ENCODE measurements at regions not wholly inside any gene's neighbourhood (a gene's known extent, or its start where the extent isn't known, plus 50 kb on each side); places are given as distances from the start of the nearest gene placed in this dataset.

- no peak for DNase-seq (ENCODE audit: low read depth)
- TF ChIP-seq, protein P1, sequence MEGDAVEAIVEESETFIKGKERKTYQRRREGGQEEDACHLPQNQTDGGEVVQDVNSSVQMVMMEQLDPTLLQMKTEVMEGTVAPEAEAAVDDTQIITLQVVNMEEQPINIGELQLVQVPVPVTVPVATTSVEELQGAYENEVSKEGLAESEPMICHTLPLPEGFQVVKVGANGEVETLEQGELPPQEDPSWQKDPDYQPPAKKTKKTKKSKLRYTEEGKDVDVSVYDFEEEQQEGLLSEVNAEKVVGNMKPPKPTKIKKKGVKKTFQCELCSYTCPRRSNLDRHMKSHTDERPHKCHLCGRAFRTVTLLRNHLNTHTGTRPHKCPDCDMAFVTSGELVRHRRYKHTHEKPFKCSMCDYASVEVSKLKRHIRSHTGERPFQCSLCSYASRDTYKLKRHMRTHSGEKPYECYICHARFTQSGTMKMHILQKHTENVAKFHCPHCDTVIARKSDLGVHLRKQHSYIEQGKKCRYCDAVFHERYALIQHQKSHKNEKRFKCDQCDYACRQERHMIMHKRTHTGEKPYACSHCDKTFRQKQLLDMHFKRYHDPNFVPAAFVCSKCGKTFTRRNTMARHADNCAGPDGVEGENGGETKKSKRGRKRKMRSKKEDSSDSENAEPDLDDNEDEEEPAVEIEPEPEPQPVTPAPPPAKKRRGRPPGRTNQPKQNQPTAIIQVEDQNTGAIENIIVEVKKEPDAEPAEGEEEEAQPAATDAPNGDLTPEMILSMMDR (conservative IDR thresholded peaks at IDR 0.05; ENCODE audit: low read depth, low read length), result no peak
- H3K4me3 ChIP-seq (ENCODE audit: low read depth, low read length), result no peak overlapping the region
Observed at GRCh38 chr10:36899652-36900051, 225.7 kb upstream of the ANKRD30A start.

GRCh38 chr10:36888925-36889573 lies 236.3 kb upstream of the ANKRD30A start:
- H3K4me3 ChIP-seq (ENCODE audit: low read depth, low read length), result no peak overlapping the region
- TF ChIP-seq, protein P1 (conservative IDR thresholded peaks at IDR 0.05; ENCODE audit: low read depth, low read length), result peak; percentile 65
- DNase-seq (ENCODE audit: low read depth), result no peak

GRCh38 chr10:36886303-36886891 lies 239.0 kb upstream of the ANKRD30A start:
- TF ChIP-seq, protein P1 (conservative IDR thresholded peaks at IDR 0.05; ENCODE audit: low read depth, low read length), result no peak
- no peak for DNase-seq (ENCODE audit: low read depth)

DNA sequence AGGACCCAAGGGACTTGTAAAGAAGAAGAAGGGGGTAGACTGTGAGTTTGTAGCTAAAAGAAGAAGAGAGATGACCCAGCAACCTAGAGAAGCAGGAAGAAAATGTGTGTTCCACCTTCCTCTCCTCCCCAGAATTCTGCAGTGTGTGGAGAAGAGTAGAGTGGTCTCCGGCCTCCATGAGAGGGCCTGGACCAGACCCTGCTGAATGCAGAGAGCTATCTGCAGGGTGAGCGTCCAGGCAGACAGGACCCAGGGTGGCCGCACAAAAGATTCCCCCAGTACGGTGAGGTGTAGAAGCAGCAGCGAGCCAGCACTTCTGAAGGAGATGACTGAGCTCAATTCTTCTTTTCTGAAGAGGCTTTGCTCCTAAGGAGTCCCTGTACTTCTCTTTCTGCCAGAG lies 239.7 kb upstream of the ANKRD30A start:
- TF ChIP-seq, protein P1 (conservative IDR thresholded peaks at IDR 0.05; ENCODE audit: low read depth, low read length), result no peak
- DNase-seq (ENCODE audit: low read depth), result no peak
- no peak overlapping the region for H3K4me3 ChIP-seq (ENCODE audit: low read depth, low read length)

More at GRCh38 chr10:36886303-36886891, 239.0 kb upstream of the ANKRD30A start:
- H3K4me3 ChIP-seq (ENCODE audit: low read depth, low read length), result no peak overlapping the region

DNA sequence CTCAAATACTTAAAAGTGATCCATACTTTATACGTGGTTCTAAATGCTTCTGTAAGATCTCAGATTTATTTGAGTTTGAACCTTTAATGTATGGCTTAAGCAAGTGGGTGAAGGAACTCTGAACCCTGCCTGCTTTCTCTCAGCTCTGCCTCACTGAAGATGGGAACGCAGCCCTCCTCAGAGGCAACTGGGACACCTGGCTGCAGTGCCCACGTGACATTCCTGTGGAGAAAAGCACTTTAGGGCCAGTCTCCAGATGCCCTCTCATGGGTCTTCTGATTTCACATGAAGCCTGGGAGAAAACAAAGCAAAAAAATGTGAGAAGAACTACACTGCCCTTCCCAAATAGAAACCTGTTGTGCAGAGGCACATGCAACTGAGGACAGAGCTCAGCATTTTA lies 242.6 kb upstream of the ANKRD30A start:
- DNase-seq (ENCODE audit: low read depth), result no peak
- TF ChIP-seq, protein P1 (conservative IDR thresholded peaks at IDR 0.05; ENCODE audit: low read depth, low read length), result no peak
- H3K4me3 ChIP-seq (ENCODE audit: low read depth, low read length), result no peak overlapping the region

DNA sequence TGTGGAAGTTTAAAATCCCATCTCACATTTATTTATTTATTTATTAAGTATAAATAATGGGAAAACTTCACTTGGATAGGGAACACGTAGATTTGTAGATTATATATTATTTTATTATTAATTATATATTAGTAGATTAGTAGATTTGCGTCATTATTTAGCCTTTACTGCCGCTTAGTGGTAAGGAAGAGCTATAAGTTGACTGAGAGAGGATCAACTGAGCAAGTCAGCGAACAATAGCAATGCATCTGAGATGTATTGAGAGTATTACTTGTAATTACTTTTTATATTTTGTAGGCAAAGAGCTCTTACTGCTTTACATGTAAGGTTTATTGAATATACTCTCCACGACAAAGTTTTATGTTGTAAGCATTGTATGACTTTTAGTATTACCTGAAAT lies 244.5 kb upstream of the ANKRD30A start:
- H3K4me3 ChIP-seq (ENCODE audit: low read depth, low read length), result no peak overlapping the region
- TF ChIP-seq, protein P1 (conservative IDR thresholded peaks at IDR 0.05; ENCODE audit: low read depth, low read length), result peak; percentile 69
- DNase-seq (ENCODE audit: low read depth), result no peak
